ENCODE measurements at regions not wholly inside any gene's neighbourhood (a gene's known extent, or its start where the extent isn't known, plus 50 kb on each side); places are given as distances from the start of the nearest gene placed in this dataset.

- Histone ChIP-seq H3K9ac (ENCODE audit: low read length) (no peak overlapping the region), H3K4me3 (replicated peaks in 1 of 2; ENCODE audit: low read depth in 1 of 2, low read length in 2 of 2) (no peak overlapping the region), H4K20me1 (ENCODE audit: insufficient read depth) (no peaks in the 10 kb centered on the region), H3K27me3 (ENCODE audit: insufficient read depth, low read length) (no peaks in the 10 kb centered on the region), H3K79me2 (ENCODE audit: insufficient read depth, low read length) (no peaks in the 10 kb centered on the region), H3K9me2 (ENCODE audit: insufficient read depth) (no peaks in the 10 kb centered on the region), H3K9me3 (ENCODE audit: control insufficient read depth in 1 of 2, insufficient read depth in 1 of 2, low read depth in 1 of 2, low read length in 2 of 2) (no peaks in the 10 kb centered on the region), H2AFZ (ENCODE audit: low read depth, low read length, poor library complexity, severe bottlenecking) (no peak overlapping the region), H3K27ac (ENCODE audit: low read depth, low read length) (no peak overlapping the region), H3K36me3 (ENCODE audit: control insufficient read depth in 1 of 2, insufficient read depth in 2 of 2, low read length in 2 of 2) (no peaks in the 10 kb centered on the region), H3K4me1 (ENCODE audit: control insufficient read depth in 1 of 2, insufficient read depth in 2 of 2, low read length in 2 of 2) (no peaks in the 10 kb centered on the region), H3K4me2 (ENCODE audit: low read length) (no peak overlapping the region)
- ChIA-PET RAD21 (ENCODE audit: low non-redundant PET in 1 of 2, low total read pairs in 2 of 2, uncharacterized antibody in 2 of 2, unreplicated experiment in 2 of 2) (no interaction called here), CTCF (no interaction called here), POLR2A (no interaction called here)
- no peak for ATAC-seq
- intact Hi-C loops (cut with micrococcal nuclease), result no loop called here
- TF ChIP-seq CEBPB (IDR thresholded peaks at IDR 0.05; ENCODE audit: low read depth) (no peak), SIN3A (IDR thresholded peaks at IDR 0.05; ENCODE audit: low read depth) (no peak), ZNF274 (IDR thresholded peaks at IDR 0.05; ENCODE audit: low read depth, low read length) (no peak), ZFX (IDR thresholded peaks at IDR 0.05) (no peak), RAD21 (IDR thresholded peaks at IDR 0.05; ENCODE audit: low read depth) (no peak), POLR2A (IDR thresholded peaks at IDR 0.05; ENCODE audit: borderline replicate concordance, extremely low read depth, insufficient read depth, insufficient read length) (no peak), SRF (IDR thresholded peaks at IDR 0.05; ENCODE audit: low read depth) (no peak), ELF1 (IDR thresholded peaks at IDR 0.05; ENCODE audit: borderline replicate concordance, low read depth) (no peak), MAX (IDR thresholded peaks at IDR 0.05) (no peak)
- no peak for DNase-seq (ENCODE audit: low read depth, low spot score)
- no TSS peak for BruUV-seq (replicated peaks)
Measured at GRCh38 chr9:82147798-82148425, 159.3 kb downstream of the SPATA31D1 start.

GRCh38 chr9:82148426-82148810 is 159.8 kb downstream of the SPATA31D1 start:
- H3K9ac ChIP-seq (ENCODE audit: low read length), result no peak overlapping the region
- DNase-seq (ENCODE audit: low read depth, low spot score), result no peak
- ChIA-PET POLR2A (no interaction called here), CTCF (no interaction called here), RAD21 (ENCODE audit: low non-redundant PET in 1 of 2, low total read pairs in 2 of 2, uncharacterized antibody in 2 of 2, unreplicated experiment in 2 of 2) (no interaction called here)
- H3K27me3 ChIP-seq (ENCODE audit: insufficient read depth, low read length), result no peaks in the 10 kb centered on the region
- no peak overlapping the region for H3K27ac ChIP-seq (ENCODE audit: low read depth, low read length)
- no peaks in the 10 kb centered on the region for H3K9me3 ChIP-seq (ENCODE audit: control insufficient read depth in 1 of 2, insufficient read depth in 1 of 2, low read depth in 1 of 2, low read length in 2 of 2)
- no peaks in the 10 kb centered on the region for H3K36me3 ChIP-seq (ENCODE audit: control insufficient read depth in 1 of 2, insufficient read depth in 2 of 2, low read length in 2 of 2)
- no peak overlapping the region for H3K4me3 ChIP-seq (replicated peaks in 1 of 2; ENCODE audit: low read depth in 1 of 2, low read length in 2 of 2)
- no peak overlapping the region for H3K4me2 ChIP-seq (ENCODE audit: low read length)
- H2AFZ ChIP-seq (ENCODE audit: low read depth, low read length, poor library complexity, severe bottlenecking), result no peak overlapping the region
- H4K20me1 ChIP-seq (ENCODE audit: insufficient read depth), result no peaks in the 10 kb centered on the region
- H3K9me2 ChIP-seq (ENCODE audit: insufficient read depth), result no peaks in the 10 kb centered on the region
- no peaks in the 10 kb centered on the region for H3K4me1 ChIP-seq (ENCODE audit: control insufficient read depth in 1 of 2, insufficient read depth in 2 of 2, low read length in 2 of 2)
- no TSS peak for BruUV-seq (replicated peaks)
- ATAC-seq, result no peak
- H3K79me2 ChIP-seq (ENCODE audit: insufficient read depth, low read length), result no peaks in the 10 kb centered on the region
- intact Hi-C loops (cut with micrococcal nuclease), result no loop called here
- TF ChIP-seq ATF3 (IDR thresholded peaks at IDR 0.05) (no peak), REST (IDR thresholded peaks at IDR 0.05; ENCODE audit: low read depth) (no peak), CEBPB (IDR thresholded peaks at IDR 0.05; ENCODE audit: low read depth) (no peak), SRF (IDR thresholded peaks at IDR 0.05; ENCODE audit: low read depth) (no peak), EZH2 (IDR thresholded peaks at IDR 0.05) (no peak), CBX3 (IDR thresholded peaks at IDR 0.05; ENCODE audit: low read depth) (no peak), YY1 (IDR thresholded peaks at IDR 0.05; ENCODE audit: extremely low read depth, insufficient replicate concordance, low read depth, low read length) (no peak), EGR1 (IDR thresholded peaks at IDR 0.05; ENCODE audit: low read depth) (no peak), POLR2A (IDR thresholded peaks at IDR 0.05; ENCODE audit: borderline replicate concordance, extremely low read depth, insufficient read depth, insufficient read length) (no peak), SP1 (IDR thresholded peaks at IDR 0.05; ENCODE audit: low read depth) (no peak), ZNF274 (IDR thresholded peaks at IDR 0.05; ENCODE audit: low read depth, low read length) (no peak), TCF7L2 (IDR thresholded peaks at IDR 0.05; ENCODE audit: borderline replicate concordance, extremely low read depth, insufficient read depth, insufficient read length) (no peak), MAX (IDR thresholded peaks at IDR 0.05) (no peak), POLR2AphosphoS5 (IDR thresholded peaks at IDR 0.05; ENCODE audit: low read depth, low read length) (no peak), FOSL1 (IDR thresholded peaks at IDR 0.05; ENCODE audit: low read depth) (no peak)
